HFF-Myc (cell line): ENCODE measurements at regions not wholly inside any gene's neighbourhood (a gene's known extent, or its start where the extent isn't known, plus 50 kb on each side); places are given as distances from the start of the nearest gene placed in this dataset.

Source experiments
- DNase-seq: peaks from one replicate; pipeline ENCODE4 v3.0.0-alpha.2; 2011; ENCODE audit warnings: low read depth; ENCODE audit errors: extremely low read depth
- H3K4me3 ChIP-seq: replicated peaks from 2 replicates; pipeline ENCODE4 v1.5.1; 2011; ENCODE audit warnings: low read depth, mild to moderate bottlenecking, control low read depth, low read length
- TF ChIP-seq, protein P1 (sequence below): IDR thresholded peaks from 2 replicates; pipeline ENCODE4 v1.5.1; 2012; ENCODE audit warnings: mild to moderate bottlenecking, low read depth, low read length, control low read depth; ENCODE audit errors: missing control alignments

DNA sequence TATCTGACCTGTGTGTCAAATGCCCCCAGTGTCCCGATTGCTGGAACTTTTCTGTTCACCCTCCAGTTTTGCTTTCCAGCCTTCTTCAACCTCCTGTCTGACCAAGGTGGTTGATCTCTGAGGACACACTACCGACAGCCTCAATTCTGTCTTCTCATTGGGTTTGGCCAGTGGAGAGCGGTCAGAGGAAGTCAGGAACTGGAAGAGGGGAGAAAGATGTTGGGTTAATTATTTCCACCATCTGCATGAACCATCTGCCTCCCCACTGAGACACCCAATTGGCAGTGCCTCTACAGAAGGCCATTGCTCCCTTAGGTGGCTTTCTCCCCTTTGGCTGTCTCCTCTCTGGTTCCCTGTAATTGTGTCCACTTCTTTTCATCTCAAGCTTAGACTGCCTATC lies 154.3 kb upstream of the RAI14 start:
- no peak overlapping the region for H3K4me3 ChIP-seq
- no peak for DNase-seq
- TF ChIP-seq, protein P1, sequence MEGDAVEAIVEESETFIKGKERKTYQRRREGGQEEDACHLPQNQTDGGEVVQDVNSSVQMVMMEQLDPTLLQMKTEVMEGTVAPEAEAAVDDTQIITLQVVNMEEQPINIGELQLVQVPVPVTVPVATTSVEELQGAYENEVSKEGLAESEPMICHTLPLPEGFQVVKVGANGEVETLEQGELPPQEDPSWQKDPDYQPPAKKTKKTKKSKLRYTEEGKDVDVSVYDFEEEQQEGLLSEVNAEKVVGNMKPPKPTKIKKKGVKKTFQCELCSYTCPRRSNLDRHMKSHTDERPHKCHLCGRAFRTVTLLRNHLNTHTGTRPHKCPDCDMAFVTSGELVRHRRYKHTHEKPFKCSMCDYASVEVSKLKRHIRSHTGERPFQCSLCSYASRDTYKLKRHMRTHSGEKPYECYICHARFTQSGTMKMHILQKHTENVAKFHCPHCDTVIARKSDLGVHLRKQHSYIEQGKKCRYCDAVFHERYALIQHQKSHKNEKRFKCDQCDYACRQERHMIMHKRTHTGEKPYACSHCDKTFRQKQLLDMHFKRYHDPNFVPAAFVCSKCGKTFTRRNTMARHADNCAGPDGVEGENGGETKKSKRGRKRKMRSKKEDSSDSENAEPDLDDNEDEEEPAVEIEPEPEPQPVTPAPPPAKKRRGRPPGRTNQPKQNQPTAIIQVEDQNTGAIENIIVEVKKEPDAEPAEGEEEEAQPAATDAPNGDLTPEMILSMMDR, result no peak

DNA sequence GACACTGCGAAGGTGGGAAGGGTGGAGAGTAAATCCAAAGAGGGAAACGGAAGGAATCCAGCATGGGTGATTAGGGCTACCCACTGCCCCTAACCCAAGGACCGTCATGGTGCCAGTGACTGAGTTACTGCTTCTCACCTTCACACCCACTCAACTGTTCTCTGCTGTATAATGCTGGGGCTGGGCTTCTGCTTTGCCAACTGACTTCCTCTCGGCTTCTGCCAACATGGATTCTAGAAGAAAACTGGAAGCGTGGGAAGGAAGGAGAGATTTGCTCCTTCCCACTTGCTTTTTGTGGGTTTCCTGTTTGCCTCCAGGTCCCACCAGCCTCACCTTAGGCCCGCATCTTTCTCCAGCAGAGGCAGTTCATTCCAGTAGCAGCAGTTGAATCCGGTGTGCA lies 153.5 kb upstream of the RAI14 start:
- no peak overlapping the region for H3K4me3 ChIP-seq
- DNase-seq, result no peak
- TF ChIP-seq, protein P1, result no peak

DNA sequence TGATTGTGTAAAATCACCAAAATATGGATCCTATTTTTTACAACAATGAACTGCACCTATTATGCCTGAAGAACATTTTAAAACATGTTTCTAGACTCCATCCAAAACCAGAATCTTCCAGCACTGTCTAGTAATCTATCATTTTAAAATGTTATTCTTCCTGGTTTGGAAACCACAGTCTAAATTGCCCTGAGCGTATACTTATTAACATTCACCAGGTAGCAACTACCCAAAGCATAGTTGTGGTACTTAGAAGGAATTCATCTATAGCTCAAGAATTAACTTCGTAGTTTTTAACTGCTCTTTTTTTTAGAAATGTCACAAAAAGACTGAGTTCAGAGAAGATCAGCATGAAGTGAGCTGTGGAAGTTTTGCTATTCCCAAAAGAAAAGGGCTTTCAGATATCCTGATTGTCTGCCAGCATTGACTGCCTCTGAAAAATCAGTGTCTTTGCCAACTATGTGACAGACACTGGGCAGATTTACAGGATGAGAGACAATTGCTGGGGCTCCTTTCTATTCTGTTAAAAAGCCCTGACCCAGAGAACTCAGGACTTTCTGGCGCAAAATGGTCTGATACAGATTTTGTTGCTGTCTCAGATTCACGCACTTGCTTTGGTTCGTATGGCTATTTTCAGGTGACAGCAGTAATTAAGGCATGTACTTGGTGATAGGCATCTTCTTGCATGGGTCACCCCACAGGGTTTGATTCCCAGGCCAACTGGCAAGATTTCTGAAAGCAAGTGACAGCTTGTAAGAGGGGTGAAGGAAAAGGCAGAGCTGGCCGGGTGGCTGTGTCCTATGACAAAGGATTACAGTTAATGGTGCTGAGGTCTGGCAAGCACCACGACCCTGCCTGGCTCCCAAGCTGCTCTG lies 152.5 kb upstream of the RAI14 start:
- TF ChIP-seq, protein P1, result no peak
- no peak overlapping the region for H3K4me3 ChIP-seq
- DNase-seq, result no peak

DNA sequence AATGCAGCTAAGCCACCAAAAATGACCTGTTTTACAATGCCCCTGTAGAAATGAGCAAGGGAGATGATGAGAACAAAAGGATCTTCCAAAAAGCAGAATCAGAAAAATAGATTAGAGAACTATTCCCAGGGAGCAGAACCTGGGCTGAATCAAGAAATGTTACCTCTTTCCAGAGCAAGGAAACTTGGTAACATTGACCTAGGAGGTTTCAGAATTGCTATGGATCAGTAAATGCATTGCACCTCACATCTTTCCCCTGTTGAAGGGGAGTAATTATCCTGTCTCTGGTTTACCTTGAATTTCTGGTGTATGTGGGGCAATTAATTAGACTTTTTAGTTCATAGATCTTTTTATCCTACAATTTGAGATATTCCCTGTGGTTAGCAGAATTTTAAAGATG lies 151.2 kb upstream of the RAI14 start:
- no peak overlapping the region for H3K4me3 ChIP-seq
- TF ChIP-seq, protein P1, result no peak
- no peak for DNase-seq

DNA sequence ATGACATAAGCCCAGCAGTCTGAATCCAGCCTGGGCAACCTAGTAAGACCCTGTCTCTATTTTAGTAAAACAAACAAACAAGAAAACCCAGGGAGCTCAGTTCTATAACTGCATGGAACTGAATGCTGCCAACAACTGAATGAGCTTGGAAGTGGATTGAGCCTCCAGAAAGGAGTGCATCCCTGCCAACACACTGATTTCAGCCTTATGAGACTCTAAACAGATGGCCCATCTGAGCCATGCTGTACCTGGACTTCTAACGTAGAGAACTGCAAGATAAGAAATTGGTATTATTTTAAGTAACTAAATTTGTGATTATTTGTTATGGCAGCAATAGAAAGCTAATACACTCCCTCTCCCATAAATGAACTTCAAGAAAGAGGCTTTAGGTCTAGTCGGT lies 150.4 kb upstream of the RAI14 start:
- DNase-seq, result no peak
- TF ChIP-seq, protein P1, result no peak

DNA sequence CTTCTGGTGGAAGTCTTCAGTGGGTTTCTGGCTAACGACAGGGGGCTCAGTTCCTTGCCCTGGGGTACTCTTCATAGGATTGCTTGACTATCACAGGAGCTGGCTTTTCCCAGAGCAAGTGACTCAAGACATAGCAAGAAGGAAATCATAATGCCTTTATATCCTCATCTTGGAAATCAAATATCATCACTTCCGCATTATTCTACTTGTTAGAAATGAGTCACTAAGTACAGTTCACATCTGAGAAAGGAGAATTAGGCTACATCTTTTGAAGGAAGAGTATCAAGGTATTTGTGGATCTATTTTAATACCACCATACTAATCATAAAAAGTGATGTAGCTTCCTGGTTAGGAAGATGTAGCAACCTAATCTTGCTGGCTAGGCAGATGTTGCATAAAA lies 148.2 kb upstream of the RAI14 start:
- TF ChIP-seq, protein P1, result no peak
- no peak for DNase-seq
- H3K4me3 ChIP-seq, result no peak overlapping the region

More for the DNA sequence above, 150.4 kb upstream of the RAI14 start:
- H3K4me3 ChIP-seq, result no peak overlapping the region
